Panc1 (cell line): ENCODE measurements at regions not wholly inside any gene's neighbourhood (a gene's known extent, or its start where the extent isn't known, plus 50 kb on each side); places are given as distances from the start of the nearest gene placed in this dataset.

Experiments used
- ATAC-seq: fragments of 200-7000 bp; cut with Tn5 transposase; 2 replicates; pipeline ENCODE4 v1.9.1; 2020; ENCODE audit warnings: mild to moderate bottlenecking, moderate library complexity
- BruUV-seq: library from RNA; stranded (reverse); fragments of 400-500 nt; replicated peaks from 2 replicates; lab custom pipeline; 2021; lab: Mats Ljungman, UMichigan
- CTCF ChIA-PET: fragments of 300-600 bp; sonication (Branson Sonifier 250); formaldehyde crosslinking; loops from one replicate; lab custom pipeline; 2022; ENCODE audit warnings: antibody characterized with exemption; lab: Charles Lee
- POLR2A ChIA-PET: fragments of 300-600 bp; sonication (Branson Sonifier 250); formaldehyde crosslinking; loops from one replicate; lab custom pipeline; 2022; ENCODE audit warnings: antibody characterized with exemption; lab: Charles Lee
- DNase-seq: peaks from one replicate; pipeline ENCODE4 v3.0.0-alpha.2; 2010; ENCODE audit warnings: low read depth, low spot score
- H3K27ac ChIP-seq: 2 replicates; pipeline ENCODE4 v1.5.1; 2011; ENCODE audit warnings: mild to moderate bottlenecking, low read length, inconsistent platforms
- H3K27me3 ChIP-seq: fragments of 200-500 bp; sonication (Bioruptor generic); 2 replicates; pipeline ENCODE4 v1.6.0; 2014; ENCODE audit warnings: low read length, inconsistent platforms; ENCODE audit not compliant: control insufficient read depth, insufficient read depth
- H3K36me3 ChIP-seq: fragments of 200-500 bp; sonication (Bioruptor generic); 2 replicates; pipeline ENCODE4 v1.5.1; 2014; ENCODE audit warnings: inconsistent platforms, mild to moderate bottlenecking, low read length, moderate library complexity; ENCODE audit not compliant: control insufficient read depth, insufficient read depth
- H3K4me1 ChIP-seq: 2 replicates; pipeline ENCODE4 v1.5.1; 2011; ENCODE audit warnings: inconsistent platforms, mild to moderate bottlenecking, low read length, moderate library complexity; ENCODE audit not compliant: control insufficient read depth, insufficient read depth
- H3K4me3 ChIP-seq, 2 experiments: 2 replicates each; pipeline ENCODE4 v1.5.1; 2011 to 2012; ENCODE audit warnings: low read depth in 2 of 2, low read length in 2 of 2, mild to moderate bottlenecking in 2 of 2, inconsistent platforms in 1 of 2, moderate library complexity in 1 of 2
- H3K9me3 ChIP-seq: fragments of 200-500 bp; sonication (Bioruptor generic); 2 replicates; pipeline ENCODE4 v1.5.1; 2014; ENCODE audit warnings: low read depth, mild to moderate bottlenecking, inconsistent platforms, low read length, moderate library complexity; ENCODE audit not compliant: control insufficient read depth, insufficient read depth
- POLR2AphosphoS5 ChIP-seq: IDR thresholded peaks from 2 replicates; pipeline ENCODE4 v1.6.1; 2012; ENCODE audit warnings: mild to moderate bottlenecking, low read depth, low read length, moderate library complexity
- SIN3A ChIP-seq: IDR thresholded peaks from 2 replicates; pipeline ENCODE4 v1.6.1; 2012; ENCODE audit warnings: low read depth, mild to moderate bottlenecking, low read length, moderate library complexity, borderline replicate concordance; ENCODE audit not compliant: insufficient read depth
- TCF7L2 ChIP-seq: IDR thresholded peaks from 2 replicates; pipeline ENCODE4 v1.6.1; 2011; ENCODE audit warnings: mild to moderate bottlenecking, low read depth, low read length, inconsistent platforms
- in situ Hi-C: cut with HindIII; loops from 2 replicates; pipeline ENCODE4 v1.10.0; 2016; ENCODE audit warnings: low sequenced_read_pairs, low pct_unique_long_range_greater_than_20kb
- intact Hi-C: fragments of 100-400 bp; cut with micrococcal nuclease; formaldehyde crosslinking; loops from one replicate; pipeline ENCODE4 v1.10.0; 2022; ENCODE audit not compliant: unreplicated experiment
- TF ChIP-seq, protein P1 (sequence below), 2 experiments: IDR thresholded peaks; 2 replicates each; pipeline ENCODE4 v1.6.1; 2011 to 2012; ENCODE audit warnings: low read depth in 2 of 2, control low read depth in 1 of 2, low read length in 1 of 2, mild to moderate bottlenecking in 1 of 2, moderate library complexity in 1 of 2; ENCODE audit not compliant: insufficient read depth in 1 of 2
- TF ChIP-seq, protein P2 (sequence below): fragments of 450-650 bp; IDR thresholded peaks from 2 replicates; pipeline ENCODE4 v1.5.1; 2017; ENCODE audit warnings: mild to moderate bottlenecking

DNA sequence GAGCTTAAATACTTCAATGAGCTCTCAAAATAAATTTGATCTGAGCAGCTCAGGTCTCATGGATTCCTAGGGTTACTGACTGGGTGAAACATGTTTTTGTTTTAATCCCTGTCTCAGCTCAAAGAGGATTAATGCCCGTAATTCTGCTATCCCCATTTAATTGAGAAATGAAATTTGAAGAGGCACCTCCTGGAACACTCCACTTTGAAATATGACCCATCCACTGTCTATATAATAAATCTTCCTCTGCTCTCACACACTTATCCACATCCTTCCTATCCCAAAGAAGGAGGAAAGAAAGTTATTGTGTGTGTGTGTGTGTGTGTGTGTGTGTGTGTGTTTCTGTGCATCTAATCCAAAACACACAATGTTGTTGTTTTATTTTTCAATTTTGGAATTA lies 2082.4 kb upstream of the PIK3C3 start:
- CTCF ChIA-PET, result no interaction called here
- no TSS peak for BruUV-seq
- Histone ChIP-seq H3K36me3 (no peaks in the 10 kb centered on the region), H3K4me3 (no peak overlapping the region), H3K27ac (no peak overlapping the region), H3K4me1 (no peaks in the 10 kb centered on the region), H3K27me3 (no peaks in the 10 kb centered on the region), H3K9me3 (no peaks in the 10 kb centered on the region)
- POLR2A ChIA-PET, result no interaction called here
- no peak for DNase-seq
- intact Hi-C loops, result no loop called here
- ATAC-seq, result no peak
- in situ Hi-C loops, result no loop called here
- no peak for TF ChIP-seq SIN3A
- no peak for TF ChIP-seq TCF7L2

DNA sequence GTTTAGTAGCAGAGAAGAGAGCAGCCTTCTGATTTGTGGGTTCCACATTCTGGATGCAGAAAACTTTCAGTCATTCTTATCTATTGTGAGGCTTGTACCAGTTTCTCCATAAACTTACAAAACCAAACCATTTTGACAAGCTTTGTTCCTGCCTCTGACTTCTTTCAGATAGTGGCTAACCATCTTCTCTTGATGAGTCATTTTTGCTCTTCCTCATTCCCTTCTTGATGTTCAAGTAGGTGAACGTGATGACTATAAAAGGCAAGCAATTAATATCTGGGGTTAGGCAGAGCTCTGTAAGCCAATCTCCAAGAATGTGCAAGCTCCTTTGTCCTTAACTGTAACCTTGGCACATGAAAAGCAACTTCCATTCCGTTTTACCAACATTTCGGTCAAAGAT lies 2083.1 kb upstream of the PIK3C3 start:
- H3K27me3 ChIP-seq, result no peaks in the 10 kb centered on the region
- POLR2A ChIA-PET, result no interaction called here
- H3K4me3 ChIP-seq, result no peak overlapping the region
- DNase-seq, result no peak
- no TSS peak for BruUV-seq
- no peak for ATAC-seq
- no peaks in the 10 kb centered on the region for H3K4me1 ChIP-seq
- H3K36me3 ChIP-seq, result no peaks in the 10 kb centered on the region
- H3K9me3 ChIP-seq, result no peaks in the 10 kb centered on the region
- no peak for TF ChIP-seq POLR2AphosphoS5
- TF ChIP-seq TCF7L2, result no peak
- TF ChIP-seq, protein P1, sequence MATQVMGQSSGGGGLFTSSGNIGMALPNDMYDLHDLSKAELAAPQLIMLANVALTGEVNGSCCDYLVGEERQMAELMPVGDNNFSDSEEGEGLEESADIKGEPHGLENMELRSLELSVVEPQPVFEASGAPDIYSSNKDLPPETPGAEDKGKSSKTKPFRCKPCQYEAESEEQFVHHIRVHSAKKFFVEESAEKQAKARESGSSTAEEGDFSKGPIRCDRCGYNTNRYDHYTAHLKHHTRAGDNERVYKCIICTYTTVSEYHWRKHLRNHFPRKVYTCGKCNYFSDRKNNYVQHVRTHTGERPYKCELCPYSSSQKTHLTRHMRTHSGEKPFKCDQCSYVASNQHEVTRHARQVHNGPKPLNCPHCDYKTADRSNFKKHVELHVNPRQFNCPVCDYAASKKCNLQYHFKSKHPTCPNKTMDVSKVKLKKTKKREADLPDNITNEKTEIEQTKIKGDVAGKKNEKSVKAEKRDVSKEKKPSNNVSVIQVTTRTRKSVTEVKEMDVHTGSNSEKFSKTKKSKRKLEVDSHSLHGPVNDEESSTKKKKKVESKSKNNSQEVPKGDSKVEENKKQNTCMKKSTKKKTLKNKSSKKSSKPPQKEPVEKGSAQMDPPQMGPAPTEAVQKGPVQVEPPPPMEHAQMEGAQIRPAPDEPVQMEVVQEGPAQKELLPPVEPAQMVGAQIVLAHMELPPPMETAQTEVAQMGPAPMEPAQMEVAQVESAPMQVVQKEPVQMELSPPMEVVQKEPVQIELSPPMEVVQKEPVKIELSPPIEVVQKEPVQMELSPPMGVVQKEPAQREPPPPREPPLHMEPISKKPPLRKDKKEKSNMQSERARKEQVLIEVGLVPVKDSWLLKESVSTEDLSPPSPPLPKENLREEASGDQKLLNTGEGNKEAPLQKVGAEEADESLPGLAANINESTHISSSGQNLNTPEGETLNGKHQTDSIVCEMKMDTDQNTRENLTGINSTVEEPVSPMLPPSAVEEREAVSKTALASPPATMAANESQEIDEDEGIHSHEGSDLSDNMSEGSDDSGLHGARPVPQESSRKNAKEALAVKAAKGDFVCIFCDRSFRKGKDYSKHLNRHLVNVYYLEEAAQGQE (IDR thresholded peaks at IDR 0.05; ENCODE audit: insufficient read depth in 1 of 2, low read depth in 2 of 2, low read length in 1 of 2), result no peak
- TF ChIP-seq, protein P2, sequence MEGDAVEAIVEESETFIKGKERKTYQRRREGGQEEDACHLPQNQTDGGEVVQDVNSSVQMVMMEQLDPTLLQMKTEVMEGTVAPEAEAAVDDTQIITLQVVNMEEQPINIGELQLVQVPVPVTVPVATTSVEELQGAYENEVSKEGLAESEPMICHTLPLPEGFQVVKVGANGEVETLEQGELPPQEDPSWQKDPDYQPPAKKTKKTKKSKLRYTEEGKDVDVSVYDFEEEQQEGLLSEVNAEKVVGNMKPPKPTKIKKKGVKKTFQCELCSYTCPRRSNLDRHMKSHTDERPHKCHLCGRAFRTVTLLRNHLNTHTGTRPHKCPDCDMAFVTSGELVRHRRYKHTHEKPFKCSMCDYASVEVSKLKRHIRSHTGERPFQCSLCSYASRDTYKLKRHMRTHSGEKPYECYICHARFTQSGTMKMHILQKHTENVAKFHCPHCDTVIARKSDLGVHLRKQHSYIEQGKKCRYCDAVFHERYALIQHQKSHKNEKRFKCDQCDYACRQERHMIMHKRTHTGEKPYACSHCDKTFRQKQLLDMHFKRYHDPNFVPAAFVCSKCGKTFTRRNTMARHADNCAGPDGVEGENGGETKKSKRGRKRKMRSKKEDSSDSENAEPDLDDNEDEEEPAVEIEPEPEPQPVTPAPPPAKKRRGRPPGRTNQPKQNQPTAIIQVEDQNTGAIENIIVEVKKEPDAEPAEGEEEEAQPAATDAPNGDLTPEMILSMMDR, result no peak
- TF ChIP-seq SIN3A, result no peak
- H3K27ac ChIP-seq, result no peak overlapping the region
- in situ Hi-C loops, result no loop called here
- CTCF ChIA-PET, result no interaction called here
- intact Hi-C loops, result no loop called here

DNA sequence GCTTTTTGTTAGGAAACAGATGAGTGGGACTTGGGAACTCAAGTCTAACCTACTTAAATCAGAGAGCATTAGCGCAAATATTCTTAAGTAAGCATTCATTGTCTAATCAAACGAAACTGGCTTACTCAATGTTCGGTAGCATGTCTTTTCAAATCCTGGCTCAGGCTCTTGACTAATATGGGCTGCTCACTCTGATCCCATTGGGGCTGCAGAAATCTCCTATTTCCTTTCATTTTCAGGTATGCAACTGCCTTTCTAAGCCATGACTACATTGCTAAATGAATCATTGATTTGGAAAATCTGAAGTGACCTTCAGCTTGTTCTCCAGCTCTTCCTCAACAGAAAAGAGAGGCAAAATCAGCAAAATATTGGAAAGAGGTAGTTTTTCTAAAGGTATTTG lies 2084.4 kb upstream of the PIK3C3 start:
- no peak for ATAC-seq
- ChIA-PET CTCF (no interaction called here), POLR2A (no interaction called here)
- in situ Hi-C loops, result no loop called here
- H3K27me3 ChIP-seq, result no peaks in the 10 kb centered on the region
- no peak for TF ChIP-seq POLR2AphosphoS5
- TF ChIP-seq, protein P1 (IDR thresholded peaks at IDR 0.05; ENCODE audit: insufficient read depth in 1 of 2, low read depth in 2 of 2, low read length in 1 of 2), result no peak
- TF ChIP-seq SIN3A, result no peak
- no peak for TF ChIP-seq TCF7L2
- TF ChIP-seq, protein P2, result no peak
- H3K4me1 ChIP-seq, result no peaks in the 10 kb centered on the region
- no peaks in the 10 kb centered on the region for H3K9me3 ChIP-seq
- H3K36me3 ChIP-seq, result no peaks in the 10 kb centered on the region
- no peak overlapping the region for H3K27ac ChIP-seq
- intact Hi-C loops, result no loop called here
- no peak overlapping the region for H3K4me3 ChIP-seq
- BruUV-seq, result no TSS peak
- DNase-seq, result no peak
